ENCODE measurements at regions not wholly inside any gene's neighbourhood (a gene's known extent, or its start where the extent isn't known, plus 50 kb on each side); places are given as distances from the start of the nearest gene placed in this dataset.

GRCh38 chr16:74183601-74184360 is 112.8 kb upstream of the PSMD7 start:
- H3K9ac ChIP-seq (ENCODE audit: insufficient read depth in 1 of 2, low read length in 2 of 2): no peak overlapping the region
- peaks cover 0 to 25% (median 0%) of the 10 kb centered on the region in 5 donors for H3K4me1 ChIP-seq (ENCODE audit: control insufficient read depth in 5 of 5, insufficient read depth in 5 of 5, low read length in 5 of 5)
- TF ChIP-seq CTCF (IDR thresholded peaks at IDR 0.05; ENCODE audit: control extremely low read depth, extremely low read depth): no peak
- no peak overlapping the region for H3K4me3 ChIP-seq
- H3K36me3 ChIP-seq (ENCODE audit: control insufficient read depth in 4 of 4, insufficient read depth in 4 of 4, low read length in 4 of 4): no peaks in the 10 kb centered on the region
- H3K9me3 ChIP-seq (ENCODE audit: control insufficient read depth in 4 of 4, insufficient read depth in 3 of 4, low read length in 3 of 4): peaks cover 0 to 9% (median 3%) of the 10 kb centered on the region in 4 donors
- H3K27me3 ChIP-seq (ENCODE audit: control insufficient read depth in 3 of 3, insufficient read depth in 3 of 3, low read length in 2 of 3): no peaks in the 10 kb centered on the region
- 86 to 90% methylated on average over 4 of the region's 4 CpGs for WGBS, 2 donors
- no peak overlapping the region for H3K27ac ChIP-seq (ENCODE audit: low read depth in 1 of 2, low read length in 1 of 2)
- ATAC-seq (ENCODE audit: insufficient read depth, low FRiP score): no peak
- peak in 2 of 3 donors; percentile 41 to 58 for DNase-seq

- WGBS, 2 donors: 31 to 42% methylated on average over 8 of the region's 8 CpGs
- no peak for ATAC-seq (ENCODE audit: insufficient read depth, low FRiP score)
Measured at GRCh38 chr16:74169687-74170376, 126.8 kb upstream of the PSMD7 start.

GRCh38 chr16:74169066-74169465 is 127.5 kb upstream of the PSMD7 start:
- no peak for TF ChIP-seq CTCF (IDR thresholded peaks at IDR 0.05; ENCODE audit: control extremely low read depth, extremely low read depth)
- no peak for ATAC-seq (ENCODE audit: insufficient read depth, low FRiP score)

More at GRCh38 chr16:74169687-74170376, 126.8 kb upstream of the PSMD7 start:
- Histone ChIP-seq H3K9me3 (ENCODE audit: control insufficient read depth in 4 of 4, insufficient read depth in 3 of 4, low read length in 3 of 4) (peaks cover 0 to 2% (median 0%) of the 10 kb centered on the region in 4 donors), H3K4me3 (no peak overlapping the region), H3K27me3 (ENCODE audit: control insufficient read depth in 3 of 3, insufficient read depth in 3 of 3, low read length in 2 of 3) (no peaks in the 10 kb centered on the region), H3K36me3 (ENCODE audit: control insufficient read depth in 4 of 4, insufficient read depth in 4 of 4, low read length in 4 of 4) (no peaks in the 10 kb centered on the region), H3K4me1 (ENCODE audit: control insufficient read depth in 5 of 5, insufficient read depth in 5 of 5, low read length in 5 of 5) (peaks cover 0 to 35% (median 4%) of the 10 kb centered on the region in 5 donors), H3K27ac (ENCODE audit: low read depth in 1 of 2, low read length in 1 of 2) (no peak overlapping the region), H3K9ac (ENCODE audit: insufficient read depth in 1 of 2, low read length in 2 of 2) (peak overlapping the region in 1 of 2 donors; percentile 54)
- no peak for TF ChIP-seq CTCF (IDR thresholded peaks at IDR 0.05; ENCODE audit: control extremely low read depth, extremely low read depth)
- peak; percentile 79 to 97 (median 97) for DNase-seq

More at GRCh38 chr16:74169066-74169465, 127.5 kb upstream of the PSMD7 start:
- Histone ChIP-seq H3K27ac (ENCODE audit: low read depth in 1 of 2, low read length in 1 of 2) (no peak overlapping the region), H3K9me3 (ENCODE audit: control insufficient read depth in 4 of 4, insufficient read depth in 3 of 4, low read length in 3 of 4) (peaks cover 0 to 2% (median 0%) of the 10 kb centered on the region in 4 donors), H3K9ac (ENCODE audit: insufficient read depth in 1 of 2, low read length in 2 of 2) (no peak overlapping the region), H3K4me3 (no peak overlapping the region), H3K4me1 (ENCODE audit: control insufficient read depth in 5 of 5, insufficient read depth in 5 of 5, low read length in 5 of 5) (peaks cover 0 to 35% (median 4%) of the 10 kb centered on the region in 5 donors), H3K27me3 (ENCODE audit: control insufficient read depth in 3 of 3, insufficient read depth in 3 of 3, low read length in 2 of 3) (no peaks in the 10 kb centered on the region), H3K36me3 (ENCODE audit: control insufficient read depth in 4 of 4, insufficient read depth in 4 of 4, low read length in 4 of 4) (no peaks in the 10 kb centered on the region)
- peak in 2 of 3 donors; percentile 72 to 77 for DNase-seq
- WGBS, 2 donors: 79 to 85% methylated on average over 3 of the region's 3 CpGs

All from lung (tissue), 11 donors.